Muscle layer of duodenum (tissue), 2 donors: ENCODE measurements at regions not wholly inside any gene's neighbourhood (a gene's known extent, or its start where the extent isn't known, plus 50 kb on each side); places are given as distances from the start of the nearest gene placed in this dataset.
"Not testable (repeated sequence)": the region's sequence is repeated elsewhere in the genome, so short reads cannot be mapped to it uniquely, and the experiment has no call there.

Experiments
- H3K27ac ChIP-seq: one replicate; pipeline ENCODE4 v1.7.0; 2013; ENCODE audit warnings: mild to moderate bottlenecking, low read length
- H3K27me3 ChIP-seq: one replicate; pipeline ENCODE4 v1.7.0; 2013; ENCODE audit warnings: low read depth, mild to moderate bottlenecking, control low read depth, low read length
- H3K36me3 ChIP-seq, 2 donors: one replicate each; pipeline ENCODE4 v1.7.0; 2013; ENCODE audit warnings: low read length in 2 of 2, control low read depth in 1 of 2, mild to moderate bottlenecking in 1 of 2; ENCODE audit not compliant: insufficient read depth in 2 of 2, control insufficient read depth in 1 of 2
- H3K4me1 ChIP-seq, 2 donors: one replicate each; pipeline ENCODE4 v1.7.0; 2013; ENCODE audit warnings: low read length in 2 of 2, mild to moderate bottlenecking in 2 of 2, control low read depth in 1 of 2, moderate library complexity in 1 of 2; ENCODE audit not compliant: insufficient read depth in 2 of 2, control insufficient read depth in 1 of 2
- H3K4me3 ChIP-seq, 2 donors: one replicate each; pipeline ENCODE4 v1.7.0; 2013; ENCODE audit warnings: low read length in 2 of 2, low read depth in 1 of 2, mild to moderate bottlenecking in 1 of 2
- H3K9me3 ChIP-seq, 2 donors: one replicate each; pipeline ENCODE4 v1.7.0; 2013; ENCODE audit warnings: low read length in 2 of 2, control low read depth in 1 of 2, mild to moderate bottlenecking in 1 of 2; ENCODE audit not compliant: control insufficient read depth in 1 of 2
- donor health status: healthy.

- H3K4me3 ChIP-seq, result no peak overlapping the region
- H3K4me1 ChIP-seq, result no peaks in the 10 kb centered on the region
- H3K36me3 ChIP-seq, result no peaks in the 10 kb centered on the region
- H3K27me3 ChIP-seq, result no peaks in the 10 kb centered on the region
- H3K27ac ChIP-seq, result no peak overlapping the region
- no peaks in the 10 kb centered on the region for H3K9me3 ChIP-seq
These were observed 600.8 kb upstream of the ROBO1 start for GRCh38 chr3:80368616-80369015.

- Histone ChIP-seq H3K27ac (no peak overlapping the region), H3K27me3 (no peaks in the 10 kb centered on the region), H3K4me3 (no peak overlapping the region), H3K4me1 (no peaks in the 10 kb centered on the region), H3K36me3 (no peaks in the 10 kb centered on the region), H3K9me3 (no peaks in the 10 kb centered on the region)
These were observed 599.2 kb upstream of the ROBO1 start for GRCh38 chr3:80366808-80367548.

- H3K27me3 ChIP-seq, result no peaks in the 10 kb centered on the region
- no peaks in the 10 kb centered on the region for H3K36me3 ChIP-seq
- H3K4me3 ChIP-seq, result no peak overlapping the region
- H3K4me1 ChIP-seq, result no peaks in the 10 kb centered on the region
- H3K27ac ChIP-seq, result no peak overlapping the region
- no peaks in the 10 kb centered on the region for H3K9me3 ChIP-seq
These were observed 590.0 kb upstream of the ROBO1 start for GRCh38 chr3:80357761-80358160.

DNA sequence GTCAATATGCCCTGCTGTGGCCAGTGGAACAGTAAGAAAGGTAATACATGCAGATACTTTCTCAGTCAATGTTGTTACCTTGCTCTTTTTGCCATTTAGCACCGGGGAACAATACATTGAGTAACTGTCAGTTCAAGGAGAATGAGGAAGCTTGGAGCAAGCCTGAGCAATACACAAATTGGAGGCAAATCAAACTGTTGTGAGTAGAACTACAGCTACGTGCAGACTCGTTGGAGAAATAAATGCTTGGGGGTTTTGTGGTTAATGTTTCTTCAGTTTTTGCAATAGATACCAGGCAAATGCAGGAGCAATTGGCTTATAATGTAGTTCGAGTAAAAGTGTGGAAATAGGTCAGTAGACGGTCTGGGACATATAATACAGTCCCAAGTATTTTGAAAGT lies 587.3 kb upstream of the ROBO1 start:
- Histone ChIP-seq H3K27ac (no peak overlapping the region), H3K9me3 (no peaks in the 10 kb centered on the region), H3K4me3 (no peak overlapping the region), H3K4me1 (no peaks in the 10 kb centered on the region), H3K36me3 (no peaks in the 10 kb centered on the region), H3K27me3 (no peaks in the 10 kb centered on the region)

DNA sequence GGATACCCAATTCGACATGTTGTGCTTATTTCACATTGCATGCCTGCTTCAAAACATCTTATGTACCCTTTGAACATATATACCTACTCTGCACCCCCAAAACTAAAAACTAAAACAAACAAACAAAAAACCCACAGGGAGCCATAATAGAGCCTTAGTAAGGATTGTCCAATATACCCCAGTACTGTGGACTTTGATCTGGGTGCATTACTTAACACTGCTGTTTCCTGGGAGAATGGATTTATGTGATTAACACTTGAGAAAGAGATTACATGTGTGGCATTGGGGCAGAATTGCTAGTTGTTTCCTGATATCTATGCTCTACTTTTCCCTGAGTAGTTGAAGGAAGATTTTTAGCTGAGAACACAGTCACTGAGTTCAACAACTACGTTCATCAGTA lies 583.4 kb upstream of the ROBO1 start:
- H3K4me3 ChIP-seq, result no peak overlapping the region
- H3K4me1 ChIP-seq, result no peaks in the 10 kb centered on the region
- no peak overlapping the region for H3K27ac ChIP-seq
- no peaks in the 10 kb centered on the region for H3K36me3 ChIP-seq
- H3K9me3 ChIP-seq, result no peaks in the 10 kb centered on the region
- no peaks in the 10 kb centered on the region for H3K27me3 ChIP-seq

DNA sequence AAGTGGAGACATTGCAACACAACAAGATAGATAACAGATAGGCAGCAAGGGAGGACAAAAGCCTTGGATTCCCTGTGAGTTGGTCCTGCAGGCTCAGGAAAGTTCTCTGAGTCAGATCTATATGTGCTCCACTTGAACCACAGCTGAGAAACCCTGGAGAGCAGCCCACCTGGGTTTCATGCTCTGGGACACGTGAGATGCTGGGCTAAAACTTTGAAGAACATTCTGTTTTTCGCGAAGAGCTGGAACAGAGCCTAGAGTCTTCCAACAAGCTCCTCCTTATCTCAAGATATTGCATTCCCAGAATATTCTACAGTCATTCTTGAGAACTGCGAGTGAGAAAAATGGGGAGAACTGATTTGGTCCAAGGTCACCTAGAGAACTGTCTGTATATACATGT lies 583.0 kb upstream of the ROBO1 start:
- Histone ChIP-seq H3K4me3 (no peak overlapping the region), H3K4me1 (no peaks in the 10 kb centered on the region), H3K27ac (no peak overlapping the region), H3K27me3 (no peaks in the 10 kb centered on the region), H3K9me3 (no peaks in the 10 kb centered on the region), H3K36me3 (no peaks in the 10 kb centered on the region)

GRCh38 chr3:80338366-80338765 lies 570.6 kb upstream of the ROBO1 start:
- Histone ChIP-seq H3K27me3 (no peaks in the 10 kb centered on the region), H3K4me1 (no peaks in the 10 kb centered on the region), H3K4me3 (no peak overlapping the region), H3K27ac (no peak overlapping the region), H3K9me3 (peaks cover 0 to 6% of the 10 kb centered on the region in 2 donors), H3K36me3 (no peaks in the 10 kb centered on the region)

DNA sequence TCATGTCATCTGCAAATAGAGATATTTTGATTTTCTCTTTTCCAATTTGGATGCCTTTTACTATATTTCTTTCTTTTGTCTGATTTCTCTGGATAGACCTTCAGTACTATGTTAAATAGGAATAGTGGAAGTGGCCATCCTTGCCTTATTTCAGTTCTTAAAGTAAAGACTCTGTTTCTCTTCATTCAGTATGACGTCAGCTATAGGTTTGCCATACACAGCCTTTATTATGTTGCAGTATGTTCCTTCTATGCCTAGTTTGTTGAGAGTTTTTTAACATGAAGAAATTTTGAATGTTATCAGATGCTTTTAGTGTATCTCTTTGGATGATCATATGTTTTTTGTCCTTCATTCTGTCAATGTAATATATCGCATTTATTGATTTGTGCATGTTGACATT lies 566.7 kb upstream of the ROBO1 start:
- Histone ChIP-seq H3K36me3 (no peaks in the 10 kb centered on the region), H3K4me3 (no peak overlapping the region), H3K9me3 (peaks cover 0 to 6% of the 10 kb centered on the region in 2 donors), H3K27me3 (no peaks in the 10 kb centered on the region), H3K27ac (no peak overlapping the region), H3K4me1 (no peaks in the 10 kb centered on the region)

DNA sequence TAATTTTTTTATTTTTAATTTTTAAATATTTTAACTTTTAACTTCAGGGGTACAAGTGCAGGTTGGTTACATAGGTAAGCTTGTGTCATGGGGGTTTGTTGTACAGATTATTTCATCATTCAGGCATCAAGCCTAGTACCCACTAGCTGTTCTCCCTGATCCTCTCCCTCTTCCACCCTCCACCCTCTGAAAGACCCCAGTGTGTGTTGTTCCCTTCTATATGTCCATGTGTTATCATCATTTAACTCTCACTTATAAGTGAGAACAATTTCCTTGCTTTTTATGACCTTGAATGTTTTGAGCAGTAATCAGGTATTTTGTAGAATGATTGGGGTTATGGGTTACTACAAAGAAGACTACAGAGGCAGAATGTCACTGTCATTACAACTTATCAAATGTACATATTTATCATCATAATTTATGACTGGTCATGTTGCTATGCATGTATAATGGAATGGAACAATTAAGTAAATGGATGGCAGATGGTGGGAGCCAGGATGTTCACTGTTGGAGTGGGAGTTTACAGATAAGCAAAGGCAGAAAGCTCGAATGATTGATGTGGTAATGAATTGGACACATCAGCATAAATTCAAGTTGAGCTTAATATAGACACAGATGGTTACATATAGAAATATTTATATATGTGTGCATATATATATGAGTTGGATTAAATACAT lies 563.8 kb upstream of the ROBO1 start:
- no peak overlapping the region for H3K27ac ChIP-seq
- peaks cover 0 to 2% of the 10 kb centered on the region in 2 donors for H3K9me3 ChIP-seq
- H3K36me3 ChIP-seq, result no peaks in the 10 kb centered on the region
- H3K27me3 ChIP-seq, result no peaks in the 10 kb centered on the region
- no peak overlapping the region for H3K4me3 ChIP-seq
- no peaks in the 10 kb centered on the region for H3K4me1 ChIP-seq

DNA sequence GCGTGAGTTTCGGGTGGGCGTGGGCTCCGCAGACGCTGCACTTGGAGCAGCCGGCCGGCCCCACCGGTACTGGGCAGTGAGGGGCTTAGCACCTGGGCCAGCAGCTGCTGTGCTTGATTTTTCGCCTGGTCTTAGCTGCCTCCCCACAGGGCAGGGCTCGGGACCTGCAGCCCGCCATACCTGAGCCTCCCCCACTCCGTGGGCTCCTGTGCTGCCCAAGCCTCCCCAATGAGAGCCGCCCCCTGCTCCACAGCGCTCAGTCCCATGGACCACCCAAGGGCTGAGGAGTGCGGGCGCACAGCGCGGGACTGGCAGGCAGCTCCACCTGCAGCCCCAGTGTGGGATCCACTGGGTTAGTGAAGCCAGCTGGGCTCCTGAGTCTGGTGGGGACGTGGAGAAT lies 546.7 kb upstream of the ROBO1 start:
- H3K9me3 ChIP-seq, H3K27me3 ChIP-seq, H3K4me1 ChIP-seq, H3K36me3 ChIP-seq, H3K4me3 ChIP-seq, H3K27ac ChIP-seq: not testable (repeated sequence)

- H3K27me3 ChIP-seq, result no peaks in the 10 kb centered on the region
- H3K27ac ChIP-seq, result no peak overlapping the region
- H3K36me3 ChIP-seq, result no peaks in the 10 kb centered on the region
- no peaks in the 10 kb centered on the region for H3K9me3 ChIP-seq
- H3K4me3 ChIP-seq, result no peak overlapping the region
- no peaks in the 10 kb centered on the region for H3K4me1 ChIP-seq
These were observed 540.8 kb upstream of the ROBO1 start for GRCh38 chr3:80308637-80309036.

GRCh38 chr3:80307844-80308243 lies 540.0 kb upstream of the ROBO1 start:
- Histone ChIP-seq H3K36me3 (no peaks in the 10 kb centered on the region), H3K4me1 (no peaks in the 10 kb centered on the region), H3K4me3 (no peak overlapping the region), H3K27ac (no peak overlapping the region), H3K27me3 (no peaks in the 10 kb centered on the region), H3K9me3 (no peaks in the 10 kb centered on the region)
